Nephron (organoid): ENCODE measurements at regions not wholly inside any gene's neighbourhood (a gene's known extent, or its start where the extent isn't known, plus 50 kb on each side); places are given as distances from the start of the nearest gene placed in this dataset.

Experiments used
- H3K27ac Mint-ChIP-seq, 3 experiments: 2 replicates each; pipeline ENCODE4 v1.8.0; 2020; ENCODE audit warnings: mixed read lengths in 3 of 3, mild to moderate bottlenecking in 2 of 3, moderate library complexity in 1 of 3
- H3K27me3 Mint-ChIP-seq: 2 replicates; pipeline ENCODE4 v1.8.0; 2021; ENCODE audit warnings: low read depth, mild to moderate bottlenecking, moderate library complexity, mixed read lengths
- H3K36me3 Mint-ChIP-seq: 2 replicates; pipeline ENCODE4 v1.8.0; 2020; ENCODE audit warnings: low read depth, mixed read lengths
- H3K4me1 Mint-ChIP-seq: 2 replicates; pipeline ENCODE4 v1.8.0; 2020; ENCODE audit warnings: mixed read lengths
- H3K4me3 Mint-ChIP-seq, 3 experiments: 2 replicates each; pipeline ENCODE4 v1.8.0; 2020; ENCODE audit warnings: mild to moderate bottlenecking in 3 of 3, mixed read lengths in 3 of 3, moderate library complexity in 2 of 3
- H3K9me3 Mint-ChIP-seq: 2 replicates; pipeline ENCODE4 v1.8.0; 2020; ENCODE audit warnings: mixed read lengths
- CTCF ChIP-seq, 3 experiments: fragments of 200-600 bp; sonication (generic); IDR thresholded peaks; one replicate each; pipeline ENCODE4 v1.5.0; 2021; ENCODE audit warnings: antibody characterized with exemption in 3 of 3; ENCODE audit not compliant: unreplicated experiment in 3 of 3

GRCh38 chr7:156079156-156079555, 266.9 kb upstream of the SHH start:
- Mint-ChIP-seq H3K36me3 (no peaks in the 10 kb centered on the region), H3K4me1 (peaks cover 5% of the 10 kb centered on the region), H3K9me3 (no peaks in the 10 kb centered on the region), H3K27ac (no peak overlapping the region), H3K27me3 (peaks cover 41% of the 10 kb centered on the region), H3K4me3 (no peak overlapping the region)
- no peak for TF ChIP-seq CTCF (IDR thresholded peaks at IDR 0.05; ENCODE audit: unreplicated experiment in 3 of 3)

- H3K4me3 Mint-ChIP-seq: no peak overlapping the region
- no peaks in the 10 kb centered on the region for H3K4me1 Mint-ChIP-seq
- no peak overlapping the region for H3K27ac Mint-ChIP-seq
- peaks cover 30% of the 10 kb centered on the region for H3K27me3 Mint-ChIP-seq
- no peak for TF ChIP-seq CTCF (IDR thresholded peaks at IDR 0.05; ENCODE audit: unreplicated experiment in 3 of 3)
- H3K36me3 Mint-ChIP-seq: no peaks in the 10 kb centered on the region
- no peaks in the 10 kb centered on the region for H3K9me3 Mint-ChIP-seq
These were observed 262.8 kb upstream of the SHH start for GRCh38 chr7:156074982-156075615.

- Mint-ChIP-seq H3K27ac (no peak overlapping the region), H3K36me3 (no peaks in the 10 kb centered on the region), H3K4me3 (no peak overlapping the region), H3K27me3 (peaks cover 35% of the 10 kb centered on the region), H3K4me1 (no peaks in the 10 kb centered on the region), H3K9me3 (peaks cover 4% of the 10 kb centered on the region)
- TF ChIP-seq CTCF (IDR thresholded peaks at IDR 0.05; ENCODE audit: unreplicated experiment in 3 of 3): no peak
These were observed 261.8 kb upstream of the SHH start for GRCh38 chr7:156074084-156074483.

- peaks cover 4% of the 10 kb centered on the region for H3K9me3 Mint-ChIP-seq
- peaks cover 37% of the 10 kb centered on the region for H3K27me3 Mint-ChIP-seq
- TF ChIP-seq CTCF (IDR thresholded peaks at IDR 0.05; ENCODE audit: unreplicated experiment in 3 of 3): no peak
- no peaks in the 10 kb centered on the region for H3K36me3 Mint-ChIP-seq
- H3K4me3 Mint-ChIP-seq: no peak overlapping the region
- no peak overlapping the region for H3K27ac Mint-ChIP-seq
- H3K4me1 Mint-ChIP-seq: no peaks in the 10 kb centered on the region
These were observed 261.2 kb upstream of the SHH start for GRCh38 chr7:156073366-156074052.

- peaks cover 43% of the 10 kb centered on the region for H3K27me3 Mint-ChIP-seq
- H3K9me3 Mint-ChIP-seq: peaks cover 4% of the 10 kb centered on the region
- H3K4me3 Mint-ChIP-seq: no peak overlapping the region
- no peak for TF ChIP-seq CTCF (IDR thresholded peaks at IDR 0.05; ENCODE audit: unreplicated experiment in 3 of 3)
- H3K27ac Mint-ChIP-seq: no peak overlapping the region
- H3K36me3 Mint-ChIP-seq: no peaks in the 10 kb centered on the region
- no peaks in the 10 kb centered on the region for H3K4me1 Mint-ChIP-seq
These were observed 259.3 kb upstream of the SHH start for GRCh38 chr7:156071612-156072011.

- Mint-ChIP-seq H3K4me3 (no peak overlapping the region), H3K9me3 (peaks cover 4% of the 10 kb centered on the region), H3K27ac (no peak overlapping the region), H3K4me1 (peaks cover 2% of the 10 kb centered on the region), H3K36me3 (no peaks in the 10 kb centered on the region), H3K27me3 (peaks cover 45% of the 10 kb centered on the region)
- TF ChIP-seq CTCF (IDR thresholded peaks at IDR 0.05; ENCODE audit: unreplicated experiment in 3 of 3): no peak
These were observed 257.6 kb upstream of the SHH start for GRCh38 chr7:156069891-156070290.
